OCI-LY7 (cell line): ENCODE measurements at regions not wholly inside any gene's neighbourhood (a gene's known extent, or its start where the extent isn't known, plus 50 kb on each side); places are given as distances from the start of the nearest gene placed in this dataset.
"Not testable (repeated sequence)": the region's sequence is repeated elsewhere in the genome, so short reads cannot be mapped to it uniquely, and the experiment has no call there.

Experiments used
- BruUV-seq: library from RNA; stranded (reverse); fragments of 400-500 nt; replicated peaks from 2 replicates; lab custom pipeline; 2021; lab: Mats Ljungman, UMichigan
- CTCF ChIA-PET: fragments of 300-600 bp; sonication (Branson Sonifier 250); formaldehyde crosslinking; loops from one replicate; lab custom pipeline; 2022; ENCODE audit warnings: antibody characterized with exemption; ENCODE audit not compliant: unreplicated experiment; lab: Charles Lee
- POLR2A ChIA-PET: fragments of 300-600 bp; sonication (Branson Sonifier 250); formaldehyde crosslinking; loops from one replicate; lab custom pipeline; 2022; ENCODE audit warnings: antibody characterized with exemption; lab: Charles Lee
- DNase-seq: peaks from one replicate; pipeline ENCODE4 v3.0.0-alpha.2; 2015; ENCODE audit warnings: low spot score
- H2AFZ ChIP-seq: fragments of 200-600 bp; sonication (generic), shearing (Covaris generic); 2 replicates; pipeline ENCODE4 v1.6.1; 2014; ENCODE audit warnings: mild to moderate bottlenecking, antibody characterized with exemption, low read length, moderate library complexity
- H3K27ac ChIP-seq: fragments of 200-600 bp; sonication (generic); 2 replicates; pipeline ENCODE4 v1.5.1; 2014; ENCODE audit warnings: mixed run types, low read depth, mild to moderate bottlenecking, moderate library complexity, low read length, inconsistent platforms; ENCODE audit not compliant: poor library complexity, severe bottlenecking
- H3K36me3 ChIP-seq: fragments of 200-600 bp; sonication (generic); 2 replicates; pipeline ENCODE4 v1.6.1; 2014; ENCODE audit warnings: mild to moderate bottlenecking, antibody characterized with exemption, low read length, moderate library complexity, mixed read lengths; ENCODE audit not compliant: insufficient read depth
- H3K4me1 ChIP-seq: fragments of 200-600 bp; sonication (generic); 2 replicates; pipeline ENCODE4 v1.5.1; 2014; ENCODE audit warnings: mild to moderate bottlenecking, low read length; ENCODE audit not compliant: insufficient read depth, poor library complexity, severe bottlenecking
- H3K4me2 ChIP-seq: fragments of 200-600 bp; sonication (generic); 2 replicates; pipeline ENCODE4 v1.6.1; 2014; ENCODE audit warnings: mild to moderate bottlenecking, low read length
- H3K4me3 ChIP-seq: fragments of 200-600 bp; sonication (generic); 2 replicates; pipeline ENCODE4 v1.5.1; 2014; ENCODE audit warnings: mild to moderate bottlenecking, low read depth, low read length; ENCODE audit not compliant: poor library complexity, severe bottlenecking
- H3K79me2 ChIP-seq: fragments of 200-600 bp; sonication (generic); 2 replicates; pipeline ENCODE4 v1.6.1; 2016; ENCODE audit warnings: low read depth, mild to moderate bottlenecking, low read length, moderate library complexity, mixed read lengths; ENCODE audit not compliant: insufficient read depth
- H3K9me2 ChIP-seq: fragments of 200-600 bp; sonication (generic); 2 replicates; pipeline ENCODE4 v1.6.1; 2016; ENCODE audit warnings: mild to moderate bottlenecking, low read length, mixed read lengths; ENCODE audit not compliant: insufficient read depth
- H3K9me3 ChIP-seq: fragments of 200-600 bp; sonication (generic); 2 replicates; pipeline ENCODE4 v1.6.1; 2014; ENCODE audit warnings: mild to moderate bottlenecking, mixed run types, low read length, mixed read lengths
- H4K20me1 ChIP-seq: fragments of 200-600 bp; sonication (generic); 2 replicates; pipeline ENCODE4 v1.6.1; 2014; ENCODE audit warnings: mild to moderate bottlenecking, antibody characterized with exemption, low read length, moderate library complexity, mixed read lengths; ENCODE audit not compliant: insufficient read depth
- intact Hi-C: fragments of 100-400 bp; cut with micrococcal nuclease; formaldehyde crosslinking; loops from one replicate; pipeline ENCODE4 v1.10.0; 2022; ENCODE audit not compliant: unreplicated experiment

DNA sequence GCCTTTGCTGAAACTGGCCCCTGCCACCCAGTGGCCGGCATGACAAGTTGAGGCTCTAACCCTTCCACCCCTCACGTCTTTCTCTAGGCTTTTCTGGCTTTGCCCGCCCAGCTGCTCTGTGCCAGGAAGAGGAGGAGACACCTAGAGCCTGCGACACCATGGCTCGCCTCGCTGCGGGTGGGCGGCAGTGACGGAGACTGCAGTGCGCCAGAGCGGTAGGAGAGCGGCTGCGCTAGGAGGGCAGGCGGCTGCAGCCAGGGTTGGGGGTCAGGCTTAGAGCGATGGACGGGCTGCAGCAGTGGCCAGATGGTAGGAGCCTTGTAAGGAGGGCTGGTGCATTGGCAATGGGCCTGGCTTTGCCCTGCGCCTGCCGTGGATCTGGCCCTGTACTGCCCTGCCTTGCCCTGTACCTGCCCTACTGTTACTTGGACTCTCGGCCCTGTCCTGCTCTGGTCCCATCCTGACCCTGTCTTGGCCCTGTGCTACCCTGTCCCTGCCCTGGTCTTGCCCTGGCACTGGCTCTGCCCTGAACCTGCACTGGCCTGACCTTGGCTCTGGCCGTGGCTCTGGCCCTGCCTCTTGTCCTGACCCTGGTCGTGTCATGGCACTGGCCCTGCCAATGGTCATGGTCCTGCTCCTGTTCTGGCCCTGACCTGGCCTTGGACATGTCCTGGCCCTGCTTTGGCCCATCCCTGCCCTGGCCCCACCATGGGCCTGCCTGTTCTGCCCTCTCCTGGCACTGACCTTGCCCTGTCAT is 330.7 kb upstream of the PLGLB1 start:
- BruUV-seq, H3K36me3 ChIP-seq, H3K79me2 ChIP-seq, CTCF ChIA-PET, H2AFZ ChIP-seq, intact Hi-C loops, H3K9me3 ChIP-seq, DNase-seq, H3K9me2 ChIP-seq, H4K20me1 ChIP-seq, H3K4me2 ChIP-seq, POLR2A ChIA-PET, H3K27ac ChIP-seq, H3K4me3 ChIP-seq, H3K4me1 ChIP-seq: not testable (repeated sequence)

- H3K9me3 ChIP-seq, H3K79me2 ChIP-seq, BruUV-seq, DNase-seq, H3K27ac ChIP-seq, POLR2A ChIA-PET, H3K4me1 ChIP-seq, H3K4me2 ChIP-seq, H3K4me3 ChIP-seq, intact Hi-C loops, H4K20me1 ChIP-seq, H3K36me3 ChIP-seq, CTCF ChIA-PET, H2AFZ ChIP-seq, H3K9me2 ChIP-seq: not testable (repeated sequence)
Observed at GRCh38 chr2:87353408-87353807, 331.8 kb upstream of the PLGLB1 start.

GRCh38 chr2:87354102-87354501 is 332.5 kb upstream of the PLGLB1 start:
- H3K4me3 ChIP-seq, H2AFZ ChIP-seq, CTCF ChIA-PET, DNase-seq, POLR2A ChIA-PET, H3K9me3 ChIP-seq, H3K4me2 ChIP-seq, H4K20me1 ChIP-seq, H3K9me2 ChIP-seq, H3K27ac ChIP-seq, H3K36me3 ChIP-seq, H3K4me1 ChIP-seq, H3K79me2 ChIP-seq, intact Hi-C loops, BruUV-seq: not testable (repeated sequence)

DNA sequence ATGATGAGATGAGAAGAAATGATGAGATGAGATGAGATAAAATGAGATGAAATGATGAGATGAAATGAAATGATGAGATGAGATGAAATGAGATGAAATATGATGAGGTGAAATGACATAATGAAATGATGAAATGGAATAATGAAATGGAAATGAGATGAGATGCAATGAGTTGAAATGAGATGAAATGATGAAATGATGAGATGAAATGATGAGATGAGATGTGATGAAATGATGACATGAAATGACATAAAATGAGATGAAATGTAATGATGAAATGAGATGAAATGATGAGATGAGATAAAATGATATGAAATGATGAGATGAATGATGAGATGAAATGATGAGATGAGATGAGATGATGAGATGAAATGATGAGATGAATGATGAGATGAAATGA is 338.6 kb upstream of the PLGLB1 start:
- intact Hi-C loops, BruUV-seq, H3K9me2 ChIP-seq, H4K20me1 ChIP-seq, H3K27ac ChIP-seq, H3K4me3 ChIP-seq, DNase-seq, H3K4me2 ChIP-seq, H3K36me3 ChIP-seq, H3K79me2 ChIP-seq, CTCF ChIA-PET, H3K4me1 ChIP-seq, H2AFZ ChIP-seq, H3K9me3 ChIP-seq, POLR2A ChIA-PET: not testable (repeated sequence)

GRCh38 chr2:87360927-87361326 is 339.3 kb upstream of the PLGLB1 start:
- BruUV-seq, intact Hi-C loops, CTCF ChIA-PET, H3K4me2 ChIP-seq, POLR2A ChIA-PET, H2AFZ ChIP-seq, H4K20me1 ChIP-seq, H3K79me2 ChIP-seq, H3K9me3 ChIP-seq, H3K4me3 ChIP-seq, H3K9me2 ChIP-seq, DNase-seq, H3K27ac ChIP-seq, H3K36me3 ChIP-seq, H3K4me1 ChIP-seq: not testable (repeated sequence)

DNA sequence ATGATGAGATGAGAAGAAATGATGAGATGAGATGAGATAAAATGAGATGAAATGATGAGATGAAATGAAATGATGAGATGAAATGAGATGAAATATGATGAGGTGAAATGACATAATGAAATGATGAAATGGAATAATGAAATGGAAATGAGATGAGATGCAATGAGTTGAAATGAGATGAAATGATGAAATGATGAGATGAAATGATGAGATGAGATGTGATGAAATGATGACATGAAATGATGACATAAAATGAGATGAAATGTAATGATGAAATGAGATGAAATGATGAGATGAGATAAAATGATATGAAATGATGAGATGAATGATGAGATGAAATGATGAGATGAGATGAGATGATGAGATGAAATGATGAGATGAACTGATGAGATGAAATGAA is 340.2 kb upstream of the PLGLB1 start:
- CTCF ChIA-PET, H3K9me3 ChIP-seq, DNase-seq, intact Hi-C loops, H4K20me1 ChIP-seq, H3K4me1 ChIP-seq, H3K4me3 ChIP-seq, H3K4me2 ChIP-seq, H2AFZ ChIP-seq, POLR2A ChIA-PET, H3K79me2 ChIP-seq, BruUV-seq, H3K36me3 ChIP-seq, H3K9me2 ChIP-seq, H3K27ac ChIP-seq: not testable (repeated sequence)
